ENCODE measurements at regions not wholly inside any gene's neighbourhood (a gene's known extent, or its start where the extent isn't known, plus 50 kb on each side); places are given as distances from the start of the nearest gene placed in this dataset.

GRCh38 chr10:123409884-123410283 is 255.7 kb downstream of the BUB3 start:
- peaks cover 5% of the 10 kb centered on the region for H3K9me3 Mint-ChIP-seq
- H3K27ac Mint-ChIP-seq: no peak overlapping the region
- H3K4me3 Mint-ChIP-seq: no peak overlapping the region
- H3K36me3 Mint-ChIP-seq (ENCODE audit: low read depth): no peaks in the 10 kb centered on the region
- no peaks in the 10 kb centered on the region for H3K4me1 Mint-ChIP-seq
- H3K27me3 Mint-ChIP-seq: no peaks in the 10 kb centered on the region
- ATAC-seq (replicated peaks): no peak

GRCh38 chr10:123413353-123413752 is 252.8 kb upstream of the GPR26 start:
- Mint-ChIP-seq H3K4me1 (no peaks in the 10 kb centered on the region), H3K27ac (no peak overlapping the region), H3K4me3 (no peak overlapping the region), H3K27me3 (no peaks in the 10 kb centered on the region), H3K36me3 (ENCODE audit: low read depth) (no peaks in the 10 kb centered on the region), H3K9me3 (no peaks in the 10 kb centered on the region)
- ATAC-seq (replicated peaks): no peak

DNA sequence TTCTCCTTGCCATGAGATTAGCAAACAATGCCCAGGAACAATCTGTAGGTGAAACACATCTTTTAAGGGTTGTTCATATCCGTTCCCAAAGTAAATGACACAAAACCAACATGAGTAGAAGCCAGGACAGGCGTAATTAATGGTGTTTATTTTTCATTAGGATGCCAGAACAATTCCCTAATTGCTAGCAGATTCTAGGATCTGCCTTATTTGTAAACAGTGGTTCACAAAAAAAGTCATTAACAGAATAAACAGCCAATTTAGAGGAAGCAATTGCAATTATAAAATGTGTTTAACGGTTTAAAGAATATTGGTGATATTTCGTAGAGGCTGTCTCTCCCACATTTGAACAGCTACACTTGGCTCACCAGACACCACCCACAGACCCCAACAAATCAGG is 250.6 kb upstream of the GPR26 start:
- no peak overlapping the region for H3K27ac Mint-ChIP-seq
- no peak for ATAC-seq (replicated peaks)
- H3K4me1 Mint-ChIP-seq: no peaks in the 10 kb centered on the region
- no peaks in the 10 kb centered on the region for H3K27me3 Mint-ChIP-seq
- no peaks in the 10 kb centered on the region for H3K9me3 Mint-ChIP-seq
- no peaks in the 10 kb centered on the region for H3K36me3 Mint-ChIP-seq (ENCODE audit: low read depth)
- H3K4me3 Mint-ChIP-seq: no peak overlapping the region

DNA sequence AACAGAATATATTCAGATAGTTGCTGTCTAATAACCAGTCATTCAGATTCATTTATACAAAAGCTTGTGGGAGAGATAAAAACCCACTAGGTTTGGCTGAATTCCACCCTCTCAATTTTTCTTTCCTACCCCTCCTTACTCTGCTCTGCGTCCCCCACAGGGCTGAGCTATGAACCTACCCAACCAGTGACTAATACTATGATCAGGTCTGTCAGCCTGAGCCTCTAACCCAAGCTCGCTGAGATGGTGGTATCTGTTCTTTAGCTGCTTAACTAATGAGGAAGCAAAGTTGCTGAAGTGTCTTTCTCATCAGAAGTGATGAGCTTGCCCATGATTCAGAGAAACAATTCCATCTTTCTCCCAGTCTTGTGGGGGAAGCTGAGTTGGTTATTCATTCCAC is 248.7 kb upstream of the GPR26 start:
- no peaks in the 10 kb centered on the region for H3K4me1 Mint-ChIP-seq
- H3K9me3 Mint-ChIP-seq: no peaks in the 10 kb centered on the region
- H3K27ac Mint-ChIP-seq: no peak overlapping the region
- no peak for ATAC-seq (replicated peaks)
- no peak overlapping the region for H3K4me3 Mint-ChIP-seq
- no peaks in the 10 kb centered on the region for H3K36me3 Mint-ChIP-seq (ENCODE audit: low read depth)
- H3K27me3 Mint-ChIP-seq: no peaks in the 10 kb centered on the region

DNA sequence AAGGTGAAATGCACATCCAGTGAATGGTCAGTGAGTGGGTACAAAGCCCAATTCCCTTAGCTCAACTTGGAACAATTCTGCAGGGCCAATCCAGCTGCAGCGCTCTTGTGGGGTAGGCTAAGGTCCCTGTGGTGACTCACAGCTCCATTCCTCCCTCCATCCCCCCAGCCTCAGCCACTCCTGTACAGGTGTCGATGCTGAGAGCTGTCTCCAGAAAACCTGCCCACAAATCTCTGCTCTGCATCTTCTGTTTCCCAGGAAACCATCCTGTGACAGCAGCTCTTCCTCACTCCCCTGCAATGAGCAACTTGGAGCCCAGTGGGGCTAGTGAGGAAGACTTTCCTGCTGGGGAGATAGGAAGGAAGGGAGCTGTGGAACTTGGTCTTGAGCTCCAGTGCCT is 244.7 kb upstream of the GPR26 start:
- no peak for ATAC-seq (replicated peaks)
- H3K36me3 Mint-ChIP-seq (ENCODE audit: low read depth): no peaks in the 10 kb centered on the region
- H3K4me3 Mint-ChIP-seq: no peak overlapping the region
- H3K27ac Mint-ChIP-seq: no peak overlapping the region
- H3K27me3 Mint-ChIP-seq: no peaks in the 10 kb centered on the region
- no peaks in the 10 kb centered on the region for H3K4me1 Mint-ChIP-seq
- H3K9me3 Mint-ChIP-seq: peaks cover 3% of the 10 kb centered on the region

DNA sequence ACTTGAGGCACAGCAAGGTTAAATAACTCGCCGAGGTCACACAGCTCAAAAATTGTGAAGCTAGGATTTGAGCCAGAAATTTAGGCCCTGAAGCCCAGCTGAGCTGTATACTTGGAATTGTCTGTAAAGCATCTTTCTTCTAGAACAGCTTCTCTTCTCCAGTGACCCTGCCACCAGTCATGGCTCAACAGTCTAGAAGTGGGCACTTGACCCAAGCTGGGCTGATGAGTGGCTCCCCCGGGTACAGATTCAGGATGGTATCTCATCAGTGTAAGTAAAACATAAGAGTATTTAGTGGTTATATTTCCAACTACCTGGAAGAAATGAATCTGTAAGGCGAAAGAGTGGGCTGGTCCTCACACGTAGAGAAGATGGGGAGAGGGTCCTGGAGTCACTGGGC is 243.9 kb upstream of the GPR26 start:
- no peak for ATAC-seq (replicated peaks)
- Mint-ChIP-seq H3K36me3 (ENCODE audit: low read depth) (no peaks in the 10 kb centered on the region), H3K4me1 (no peaks in the 10 kb centered on the region), H3K27me3 (no peaks in the 10 kb centered on the region), H3K27ac (no peak overlapping the region), H3K9me3 (peaks cover 3% of the 10 kb centered on the region), H3K4me3 (no peak overlapping the region)

DNA sequence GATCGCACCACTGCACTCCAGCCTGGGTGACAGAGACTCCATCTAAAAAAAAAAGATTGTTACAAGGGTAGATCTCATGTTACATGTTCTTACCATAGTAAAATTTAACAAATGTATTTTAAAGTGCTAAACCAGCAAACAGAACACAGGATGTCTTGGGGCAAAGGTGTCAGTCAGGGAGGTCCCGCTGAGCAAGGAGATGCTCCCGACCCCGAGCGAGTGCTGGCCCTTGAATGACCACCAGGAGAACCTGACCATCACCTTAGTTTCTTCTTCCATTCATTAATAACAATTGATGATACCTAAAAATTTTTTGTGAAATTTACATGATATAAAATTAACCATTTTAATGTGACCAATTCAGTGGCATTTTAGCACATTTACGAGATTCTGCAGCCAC is 241.6 kb upstream of the GPR26 start:
- ATAC-seq (replicated peaks): no peak
- Mint-ChIP-seq H3K27ac (no peak overlapping the region), H3K36me3 (ENCODE audit: low read depth) (no peaks in the 10 kb centered on the region), H3K4me3 (no peak overlapping the region), H3K4me1 (no peaks in the 10 kb centered on the region), H3K27me3 (no peaks in the 10 kb centered on the region), H3K9me3 (peaks cover 3% of the 10 kb centered on the region)

DNA sequence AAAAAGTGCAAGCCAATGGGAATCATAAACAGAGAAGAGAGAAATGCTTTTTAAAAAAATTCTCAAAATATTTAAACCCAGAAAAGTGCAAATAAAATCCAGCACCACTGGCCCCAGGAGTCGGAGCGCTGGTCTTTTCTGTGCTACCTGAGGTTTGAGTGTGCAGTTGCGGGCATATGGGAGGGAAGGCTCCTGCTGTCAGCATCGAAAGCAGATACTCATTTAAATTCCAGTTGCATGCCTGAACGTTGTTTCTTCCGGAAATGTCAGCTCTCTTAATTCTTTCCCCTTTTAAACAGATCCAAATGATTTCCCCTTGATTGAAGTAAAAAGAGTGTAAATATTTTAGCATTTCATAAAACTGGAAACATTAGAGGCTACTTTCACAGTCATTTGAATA is 240.5 kb upstream of the GPR26 start:
- peaks cover 3% of the 10 kb centered on the region for H3K9me3 Mint-ChIP-seq
- no peaks in the 10 kb centered on the region for H3K4me1 Mint-ChIP-seq
- no peak overlapping the region for H3K4me3 Mint-ChIP-seq
- no peaks in the 10 kb centered on the region for H3K27me3 Mint-ChIP-seq
- no peaks in the 10 kb centered on the region for H3K36me3 Mint-ChIP-seq (ENCODE audit: low read depth)
- no peak overlapping the region for H3K27ac Mint-ChIP-seq
- ATAC-seq (replicated peaks): no peak

DNA sequence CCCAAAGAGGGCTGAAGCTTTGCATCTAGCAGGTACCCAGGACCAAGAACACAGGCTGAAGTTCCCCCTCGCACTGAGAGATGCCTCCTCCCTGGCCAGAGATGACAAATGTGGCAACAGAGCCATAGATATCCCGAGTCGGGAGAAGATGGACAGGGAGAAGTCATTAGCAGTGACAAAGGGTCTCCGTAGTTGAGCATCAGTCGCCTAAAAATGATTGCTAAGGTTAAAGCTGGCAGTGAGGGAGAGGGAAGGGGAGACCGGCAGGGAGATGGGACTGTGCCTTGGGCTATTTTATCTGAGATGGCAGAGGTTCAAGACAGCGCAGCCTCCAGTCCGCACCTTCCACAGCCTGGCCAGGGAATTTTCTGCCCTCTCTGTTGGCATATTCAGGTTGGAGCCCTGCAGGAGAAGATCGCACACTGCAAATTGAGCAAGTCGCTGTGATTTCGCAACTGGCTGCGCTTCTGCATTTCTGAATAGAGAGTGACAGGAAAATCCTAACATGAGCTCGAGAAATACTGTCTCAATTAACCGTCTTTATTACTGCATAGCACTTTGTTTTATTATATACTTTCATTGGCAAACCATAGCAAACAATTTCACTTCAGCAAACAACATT is 238.9 kb upstream of the GPR26 start:
- no peak overlapping the region for H3K4me3 Mint-ChIP-seq
- no peaks in the 10 kb centered on the region for H3K36me3 Mint-ChIP-seq (ENCODE audit: low read depth)
- ATAC-seq (replicated peaks): no peak
- H3K4me1 Mint-ChIP-seq: no peaks in the 10 kb centered on the region
- H3K9me3 Mint-ChIP-seq: peaks cover 3% of the 10 kb centered on the region
- no peak overlapping the region for H3K27ac Mint-ChIP-seq
- no peaks in the 10 kb centered on the region for H3K27me3 Mint-ChIP-seq

DNA sequence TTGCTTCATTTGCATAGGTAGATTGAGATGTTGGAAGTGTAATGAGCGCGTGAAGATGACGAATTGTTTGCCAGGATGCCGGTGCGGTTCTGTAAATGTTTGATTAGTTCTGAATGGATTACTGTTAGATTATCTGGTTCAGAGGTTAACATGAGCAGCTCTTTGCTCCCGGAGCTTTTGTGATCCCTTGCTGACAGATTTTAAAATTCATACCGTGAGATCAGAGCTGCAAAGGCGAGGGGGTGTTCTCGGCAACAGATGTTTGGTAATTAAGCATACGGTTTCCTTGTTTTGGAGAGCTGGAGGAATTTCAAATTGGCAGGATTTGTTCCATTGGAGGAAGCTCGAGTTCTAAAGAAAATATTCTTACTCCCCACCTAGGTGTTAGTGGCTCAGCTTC is 237.8 kb upstream of the GPR26 start:
- Mint-ChIP-seq H3K9me3 (peaks cover 4% of the 10 kb centered on the region), H3K4me3 (no peak overlapping the region), H3K27me3 (peaks cover 4% of the 10 kb centered on the region), H3K27ac (no peak overlapping the region), H3K36me3 (ENCODE audit: low read depth) (no peaks in the 10 kb centered on the region), H3K4me1 (peaks cover 3% of the 10 kb centered on the region)
- ATAC-seq (replicated peaks): no peak

GRCh38 chr10:123429706-123430221 is 236.4 kb upstream of the GPR26 start:
- no peak overlapping the region for H3K27ac Mint-ChIP-seq
- H3K27me3 Mint-ChIP-seq: peaks cover 7% of the 10 kb centered on the region
- H3K36me3 Mint-ChIP-seq (ENCODE audit: low read depth): no peaks in the 10 kb centered on the region
- ATAC-seq (replicated peaks): no peak
- peaks cover 5% of the 10 kb centered on the region for H3K4me1 Mint-ChIP-seq
- H3K9me3 Mint-ChIP-seq: peaks cover 5% of the 10 kb centered on the region
- H3K4me3 Mint-ChIP-seq: no peak overlapping the region

GRCh38 chr10:123433539-123433938 is 232.6 kb upstream of the GPR26 start:
- peaks cover 7% of the 10 kb centered on the region for H3K27me3 Mint-ChIP-seq
- no peaks in the 10 kb centered on the region for H3K36me3 Mint-ChIP-seq (ENCODE audit: low read depth)
- peaks cover 5% of the 10 kb centered on the region for H3K4me1 Mint-ChIP-seq
- H3K9me3 Mint-ChIP-seq: peaks cover 5% of the 10 kb centered on the region
- ATAC-seq (replicated peaks): no peak
- no peak overlapping the region for H3K27ac Mint-ChIP-seq
- H3K4me3 Mint-ChIP-seq: no peak overlapping the region

- no peak overlapping the region for H3K4me3 Mint-ChIP-seq
Measured at GRCh38 chr10:123434435-123435039, 231.6 kb upstream of the GPR26 start.

GRCh38 chr10:123442901-123443300 is 223.3 kb upstream of the GPR26 start:
- Mint-ChIP-seq H3K36me3 (ENCODE audit: low read depth) (no peaks in the 10 kb centered on the region), H3K9me3 (no peaks in the 10 kb centered on the region), H3K4me1 (no peaks in the 10 kb centered on the region), H3K27ac (no peak overlapping the region), H3K4me3 (no peak overlapping the region), H3K27me3 (peaks cover 5% of the 10 kb centered on the region)
- ATAC-seq (replicated peaks): no peak

More at GRCh38 chr10:123434435-123435039, 231.6 kb upstream of the GPR26 start:
- peaks cover 7% of the 10 kb centered on the region for H3K27me3 Mint-ChIP-seq
- ATAC-seq (replicated peaks): no peak
- H3K36me3 Mint-ChIP-seq (ENCODE audit: low read depth): no peaks in the 10 kb centered on the region
- H3K27ac Mint-ChIP-seq: no peak overlapping the region
- peaks cover 5% of the 10 kb centered on the region for H3K9me3 Mint-ChIP-seq
- peaks cover 5% of the 10 kb centered on the region for H3K4me1 Mint-ChIP-seq

- Mint-ChIP-seq H3K27me3 (peaks cover 5% of the 10 kb centered on the region), H3K27ac (no peak overlapping the region), H3K36me3 (ENCODE audit: low read depth) (no peaks in the 10 kb centered on the region), H3K4me3 (no peak overlapping the region), H3K4me1 (no peaks in the 10 kb centered on the region), H3K9me3 (no peaks in the 10 kb centered on the region)
- no peak for ATAC-seq (replicated peaks)
Measured at GRCh38 chr10:123443924-123444323, 222.2 kb upstream of the GPR26 start.

Data from activated T-helper 17 cell treated with anti-CD3 and anti-CD28 coated beads, Interleukin-2, amount 50 U/mL, for 72 hours (primary cell).